Keratinocyte (primary cell): ENCODE measurements at regions not wholly inside any gene's neighbourhood (a gene's known extent, or its start where the extent isn't known, plus 50 kb on each side); places are given as distances from the start of the nearest gene placed in this dataset.

Experiments
- DNase-seq: peaks from one replicate; pipeline ENCODE4 v3.0.0-alpha.2; 2011; ENCODE audit warnings: low read depth, missing footprints, low spot score
- FAIRE-seq: peaks from 2 replicates; lab custom pipeline; 2011; peaks lifted over from hg19 to GRCh38; lab: Jason Lieb, UNC
- H2AFZ ChIP-seq: 2 replicates; pipeline ENCODE4 v1.6.0; 2012; ENCODE audit warnings: low read length, control low read depth, inconsistent platforms; ENCODE audit not compliant: control insufficient read depth
- H3K27ac ChIP-seq: 2 replicates; pipeline ENCODE4 v1.5.1; 2011; ENCODE audit warnings: low read length; ENCODE audit not compliant: control insufficient read depth, insufficient read depth
- H3K27me3 ChIP-seq: 3 replicates; pipeline ENCODE4 v1.6.0; 2011; ENCODE audit warnings: low read length; ENCODE audit not compliant: control insufficient read depth, insufficient read depth; ENCODE audit errors: extremely low read depth
- H3K36me3 ChIP-seq, 2 experiments: 2 replicates in 1 of 2; 3 replicates in 1 of 2; pipeline ENCODE4 v1.5.1; 2011; ENCODE audit warnings: low read length in 2 of 2, mild to moderate bottlenecking in 1 of 2; ENCODE audit not compliant: control insufficient read depth in 2 of 2, insufficient read depth in 2 of 2; ENCODE audit errors: extremely low read depth in 1 of 2
- H3K4me1 ChIP-seq: 3 replicates; pipeline ENCODE4 v1.5.1; 2011; ENCODE audit warnings: low read length; ENCODE audit not compliant: control insufficient read depth, insufficient read depth; ENCODE audit errors: extremely low read depth
- H3K4me2 ChIP-seq: 3 replicates; pipeline ENCODE4 v1.6.0; 2011; ENCODE audit warnings: low read depth, low read length; ENCODE audit not compliant: control insufficient read depth, insufficient read depth; ENCODE audit errors: extremely low read depth
- H3K4me3 ChIP-seq, 3 experiments: fragments of 200-600 bp in 1 of 3; sonication (generic) in 1 of 3; 2 replicates in 2 of 3; 3 replicates in 1 of 3; pipeline ENCODE4 v1.5.1; 2011 to 2016; ENCODE audit warnings: low read length in 3 of 3, mild to moderate bottlenecking in 3 of 3, control low read depth in 2 of 3, inconsistent platforms in 1 of 3, low read depth in 1 of 3, mixed read lengths in 1 of 3, mixed run types in 1 of 3, moderate library complexity in 1 of 3; ENCODE audit not compliant: control insufficient read depth in 2 of 3, insufficient read depth in 2 of 3; ENCODE audit errors: extremely low read depth in 1 of 3
- H3K79me2 ChIP-seq: 2 replicates; pipeline ENCODE4 v1.6.0; 2012; ENCODE audit warnings: low read length; ENCODE audit not compliant: control insufficient read depth, insufficient read depth
- H3K9ac ChIP-seq: 3 replicates; pipeline ENCODE4 v1.6.0; 2011; ENCODE audit warnings: low read length; ENCODE audit not compliant: control insufficient read depth, insufficient read depth; ENCODE audit errors: extremely low read depth
- H3K9me1 ChIP-seq: 3 replicates; pipeline ENCODE4 v1.6.0; 2011; ENCODE audit warnings: low read length; ENCODE audit not compliant: control insufficient read depth, insufficient read depth; ENCODE audit errors: extremely low read depth
- H3K9me3 ChIP-seq: 2 replicates; pipeline ENCODE4 v1.5.1; 2012; ENCODE audit warnings: low read depth, low read length; ENCODE audit not compliant: control insufficient read depth
- H4K20me1 ChIP-seq: 3 replicates; pipeline ENCODE4 v1.6.0; 2011; ENCODE audit warnings: low read length; ENCODE audit not compliant: control insufficient read depth, insufficient read depth; ENCODE audit errors: extremely low read depth
- EZH2 ChIP-seq: IDR thresholded peaks from one replicate; pipeline ENCODE4 v1.6.1; 2012; ENCODE audit warnings: inconsistent platforms, mild to moderate bottlenecking, low read length, moderate library complexity
- dilution Hi-C: fragments of 300-500 bp; cut with MboI; formaldehyde crosslinking; loops from one replicate; pipeline ENCODE4 v1.7.0; 2020; ENCODE audit warnings: low sequenced_read_pairs; ENCODE audit not compliant: extremely low pct_ligation_motif_present
- TF ChIP-seq, protein P1 (sequence below), 3 experiments: IDR thresholded peaks in 1 of 3; conservative IDR thresholded peaks in 1 of 3; optimal IDR thresholded peaks in 1 of 3; 2 replicates in 2 of 3; 3 replicates in 1 of 3; pipeline versions ENCODE3 to v1.5.1; 2011; ENCODE audit warnings: low read length in 3 of 3, mild to moderate bottlenecking in 3 of 3, moderate library complexity in 2 of 3, control low read depth in 1 of 3, inconsistent platforms in 1 of 3; ENCODE audit not compliant: insufficient read depth in 2 of 3; ENCODE audit errors: extremely low read depth in 1 of 3

DNA sequence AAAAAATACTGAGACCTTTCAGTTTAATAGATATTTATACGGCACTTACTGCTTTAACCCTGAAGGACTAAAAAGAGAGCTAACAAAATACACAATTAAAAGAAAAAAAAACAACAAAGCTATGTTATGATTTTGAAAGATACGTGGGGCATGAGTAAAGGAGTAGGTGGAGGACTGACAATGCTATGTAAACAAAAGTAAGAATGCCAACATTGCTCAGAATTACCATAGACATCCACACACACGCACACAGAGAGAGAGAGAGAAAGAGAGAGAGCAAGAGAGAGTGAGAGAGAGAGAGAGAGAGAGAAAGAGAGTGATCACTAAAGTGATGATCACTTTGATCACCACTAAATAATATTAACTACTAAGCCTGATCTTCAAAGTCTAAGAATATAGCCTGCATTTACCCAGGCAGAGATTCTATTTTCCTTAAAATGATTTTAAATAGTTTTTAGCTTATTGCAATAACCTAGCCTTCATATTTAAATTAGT, 313.9 kb upstream of the SPANXN4 start:
- Histone ChIP-seq H3K4me3 (no peak overlapping the region), H3K9me3 (no peaks in the 10 kb centered on the region), H3K4me2 (no peak overlapping the region), H2AFZ (no peak overlapping the region), H3K27me3 (no peaks in the 10 kb centered on the region), H3K36me3 (no peaks in the 10 kb centered on the region), H4K20me1 (no peaks in the 10 kb centered on the region), H3K9ac (no peak overlapping the region), H3K27ac (no peak overlapping the region), H3K79me2 (no peaks in the 10 kb centered on the region), H3K9me1 (no peaks in the 10 kb centered on the region), H3K4me1 (no peaks in the 10 kb centered on the region)
- FAIRE-seq, result no peak
- DNase-seq, result no peak
- dilution Hi-C loops, result no loop called here
- TF ChIP-seq EZH2, result no peak
- TF ChIP-seq, protein P1, sequence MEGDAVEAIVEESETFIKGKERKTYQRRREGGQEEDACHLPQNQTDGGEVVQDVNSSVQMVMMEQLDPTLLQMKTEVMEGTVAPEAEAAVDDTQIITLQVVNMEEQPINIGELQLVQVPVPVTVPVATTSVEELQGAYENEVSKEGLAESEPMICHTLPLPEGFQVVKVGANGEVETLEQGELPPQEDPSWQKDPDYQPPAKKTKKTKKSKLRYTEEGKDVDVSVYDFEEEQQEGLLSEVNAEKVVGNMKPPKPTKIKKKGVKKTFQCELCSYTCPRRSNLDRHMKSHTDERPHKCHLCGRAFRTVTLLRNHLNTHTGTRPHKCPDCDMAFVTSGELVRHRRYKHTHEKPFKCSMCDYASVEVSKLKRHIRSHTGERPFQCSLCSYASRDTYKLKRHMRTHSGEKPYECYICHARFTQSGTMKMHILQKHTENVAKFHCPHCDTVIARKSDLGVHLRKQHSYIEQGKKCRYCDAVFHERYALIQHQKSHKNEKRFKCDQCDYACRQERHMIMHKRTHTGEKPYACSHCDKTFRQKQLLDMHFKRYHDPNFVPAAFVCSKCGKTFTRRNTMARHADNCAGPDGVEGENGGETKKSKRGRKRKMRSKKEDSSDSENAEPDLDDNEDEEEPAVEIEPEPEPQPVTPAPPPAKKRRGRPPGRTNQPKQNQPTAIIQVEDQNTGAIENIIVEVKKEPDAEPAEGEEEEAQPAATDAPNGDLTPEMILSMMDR (optimal IDR thresholded peaks at IDR 0.05 in 1 of 3, IDR thresholded peaks at IDR 0.05 in 1 of 3, conservative IDR thresholded peaks at IDR 0.05 in 1 of 3; ENCODE audit: extremely low read depth in 1 of 3, insufficient read depth in 2 of 3, low read length in 3 of 3), result no peak

DNA sequence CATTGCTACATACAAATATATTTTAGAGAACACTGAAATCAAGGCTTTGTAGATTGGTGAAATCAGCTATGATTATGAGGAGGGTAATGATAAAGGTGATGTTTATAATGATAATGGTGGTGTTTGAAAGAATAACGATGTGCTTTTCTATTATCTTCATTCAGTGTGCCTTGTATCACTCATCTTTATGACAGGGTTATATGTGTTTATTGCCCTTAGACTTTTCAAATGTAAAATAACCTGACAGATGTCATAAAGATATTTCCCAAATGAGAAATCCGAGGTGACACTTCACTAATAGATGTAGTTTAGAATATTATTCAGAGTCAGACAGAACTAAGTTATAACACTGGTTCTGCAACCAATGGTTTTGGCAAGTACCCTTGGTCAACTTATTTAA, 323.0 kb upstream of the SPANXN4 start:
- no peaks in the 10 kb centered on the region for H3K9me3 ChIP-seq
- no peaks in the 10 kb centered on the region for H3K4me1 ChIP-seq
- no peak overlapping the region for H3K9ac ChIP-seq
- no peak overlapping the region for H2AFZ ChIP-seq
- H4K20me1 ChIP-seq, result no peaks in the 10 kb centered on the region
- no peaks in the 10 kb centered on the region for H3K27me3 ChIP-seq
- DNase-seq, result no peak
- H3K36me3 ChIP-seq, result no peaks in the 10 kb centered on the region
- FAIRE-seq, result no peak
- no peak overlapping the region for H3K4me2 ChIP-seq
- TF ChIP-seq EZH2, result no peak
- TF ChIP-seq, protein P1 (optimal IDR thresholded peaks at IDR 0.05 in 1 of 3, IDR thresholded peaks at IDR 0.05 in 1 of 3, conservative IDR thresholded peaks at IDR 0.05 in 1 of 3; ENCODE audit: extremely low read depth in 1 of 3, insufficient read depth in 2 of 3, low read length in 3 of 3), result no peak
- no peak overlapping the region for H3K27ac ChIP-seq
- no peak overlapping the region for H3K4me3 ChIP-seq
- dilution Hi-C loops, result no loop called here
- H3K79me2 ChIP-seq, result no peaks in the 10 kb centered on the region
- H3K9me1 ChIP-seq, result no peaks in the 10 kb centered on the region
